Astrocyte of the spinal cord (primary cell): ENCODE measurements at regions not wholly inside any gene's neighbourhood (a gene's known extent, or its start where the extent isn't known, plus 50 kb on each side); places are given as distances from the start of the nearest gene placed in this dataset.

Experiments used
- DNase-seq: peaks from one replicate; pipeline ENCODE4 v3.0.0; 2011; ENCODE audit warnings: low read depth, low spot score
- H3K4me3 ChIP-seq: 2 replicates; pipeline ENCODE4 v1.5.1; 2011; ENCODE audit warnings: low read depth, mild to moderate bottlenecking, low read length, moderate library complexity
- in situ Hi-C: cut with HindIII; loops from 2 replicates; pipeline ENCODE4 v1.10.0; 2017; ENCODE audit warnings: low sequenced_read_pairs
- TF ChIP-seq, protein P1 (sequence below): IDR thresholded peaks from 2 replicates; pipeline ENCODE4 v1.5.1; 2012; ENCODE audit warnings: low read depth, mild to moderate bottlenecking, low read length, inconsistent platforms

DNA sequence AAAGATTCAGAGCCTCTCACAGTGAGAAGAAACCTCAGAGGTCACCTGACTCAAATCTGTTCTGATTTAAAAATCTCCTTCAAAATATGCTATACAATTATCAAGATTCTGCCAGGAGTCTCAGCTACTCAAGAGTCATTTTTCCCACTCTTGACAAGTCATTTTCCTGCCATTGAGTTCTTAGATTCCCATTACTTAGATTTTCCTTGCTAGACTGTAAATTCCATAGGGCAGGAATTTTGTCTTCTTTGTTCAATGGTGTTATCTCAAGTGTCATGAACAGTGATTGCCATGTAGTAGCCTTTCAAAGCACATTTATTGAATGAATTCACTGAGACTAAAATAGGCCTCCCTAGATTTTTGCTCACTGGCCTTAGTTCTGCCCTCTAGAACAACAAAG, 95.9 kb downstream of the PCTP start:
- no peak for DNase-seq
- TF ChIP-seq, protein P1, sequence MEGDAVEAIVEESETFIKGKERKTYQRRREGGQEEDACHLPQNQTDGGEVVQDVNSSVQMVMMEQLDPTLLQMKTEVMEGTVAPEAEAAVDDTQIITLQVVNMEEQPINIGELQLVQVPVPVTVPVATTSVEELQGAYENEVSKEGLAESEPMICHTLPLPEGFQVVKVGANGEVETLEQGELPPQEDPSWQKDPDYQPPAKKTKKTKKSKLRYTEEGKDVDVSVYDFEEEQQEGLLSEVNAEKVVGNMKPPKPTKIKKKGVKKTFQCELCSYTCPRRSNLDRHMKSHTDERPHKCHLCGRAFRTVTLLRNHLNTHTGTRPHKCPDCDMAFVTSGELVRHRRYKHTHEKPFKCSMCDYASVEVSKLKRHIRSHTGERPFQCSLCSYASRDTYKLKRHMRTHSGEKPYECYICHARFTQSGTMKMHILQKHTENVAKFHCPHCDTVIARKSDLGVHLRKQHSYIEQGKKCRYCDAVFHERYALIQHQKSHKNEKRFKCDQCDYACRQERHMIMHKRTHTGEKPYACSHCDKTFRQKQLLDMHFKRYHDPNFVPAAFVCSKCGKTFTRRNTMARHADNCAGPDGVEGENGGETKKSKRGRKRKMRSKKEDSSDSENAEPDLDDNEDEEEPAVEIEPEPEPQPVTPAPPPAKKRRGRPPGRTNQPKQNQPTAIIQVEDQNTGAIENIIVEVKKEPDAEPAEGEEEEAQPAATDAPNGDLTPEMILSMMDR, result no peak
- H3K4me3 ChIP-seq, result no peak overlapping the region
- in situ Hi-C loops, result no loop called here

DNA sequence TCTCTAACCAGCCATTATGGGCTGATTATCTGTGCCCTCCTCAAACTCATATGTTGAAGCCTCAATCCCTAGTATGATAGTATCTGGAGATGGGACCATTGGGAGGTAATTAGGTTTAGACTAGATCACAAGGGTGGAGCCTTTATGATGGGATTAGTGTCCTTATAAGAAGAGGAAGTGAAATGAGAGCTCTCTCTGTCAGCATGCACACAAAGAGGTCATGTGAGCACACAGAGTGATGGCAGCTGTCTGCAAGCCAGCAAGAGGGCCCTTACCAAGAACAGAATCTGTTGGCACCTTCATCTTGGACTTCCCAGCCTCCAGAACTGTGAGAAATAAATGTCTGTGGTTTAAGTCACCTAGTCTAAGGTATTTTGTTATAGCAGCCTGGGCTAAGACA, 101.9 kb downstream of the PCTP start:
- TF ChIP-seq, protein P1, result no peak
- DNase-seq, result no peak
- H3K4me3 ChIP-seq, result no peak overlapping the region
- in situ Hi-C loops, result no loop called here

GRCh38 chr17:55859301-55859795, 108.5 kb downstream of the PCTP start:
- in situ Hi-C loops, result no loop called here

DNA sequence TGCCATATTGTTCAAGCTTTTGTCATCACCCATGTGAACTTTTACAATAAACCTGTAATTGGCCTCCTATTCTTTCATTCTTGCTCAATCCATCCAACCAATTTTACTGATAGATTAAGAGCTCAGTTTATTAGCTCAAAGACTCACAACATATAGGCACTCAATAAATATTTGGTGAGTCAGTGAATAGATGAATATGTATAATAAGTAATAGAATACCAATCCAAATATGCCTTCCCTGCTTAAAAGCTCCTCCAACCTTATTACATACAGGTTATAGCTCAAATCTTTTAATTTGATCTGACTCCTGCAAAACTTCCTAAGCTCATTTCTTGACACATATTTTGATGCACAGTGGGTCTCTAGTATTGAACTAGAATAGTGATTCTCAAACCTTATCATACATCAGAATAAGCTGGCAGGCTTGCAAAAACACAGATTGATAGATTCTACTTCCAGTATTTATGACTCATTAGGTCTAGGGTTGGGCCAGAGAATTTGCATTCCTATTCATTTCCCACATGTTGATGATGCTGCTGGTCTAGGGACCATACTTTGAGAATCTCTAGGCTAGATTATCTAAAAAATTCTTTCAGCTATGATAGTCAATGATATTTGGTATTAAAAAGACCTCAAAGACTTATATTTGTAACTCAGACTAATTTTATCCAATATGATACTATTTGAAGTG, 114.4 kb downstream of the PCTP start:
- no peak overlapping the region for H3K4me3 ChIP-seq
- no peak for DNase-seq
- in situ Hi-C loops, result no loop called here
- TF ChIP-seq, protein P1, result no peak

More at GRCh38 chr17:55859301-55859795, 108.5 kb downstream of the PCTP start:
- TF ChIP-seq, protein P1, result no peak
- H3K4me3 ChIP-seq, result no peak overlapping the region
- no peak for DNase-seq

DNA sequence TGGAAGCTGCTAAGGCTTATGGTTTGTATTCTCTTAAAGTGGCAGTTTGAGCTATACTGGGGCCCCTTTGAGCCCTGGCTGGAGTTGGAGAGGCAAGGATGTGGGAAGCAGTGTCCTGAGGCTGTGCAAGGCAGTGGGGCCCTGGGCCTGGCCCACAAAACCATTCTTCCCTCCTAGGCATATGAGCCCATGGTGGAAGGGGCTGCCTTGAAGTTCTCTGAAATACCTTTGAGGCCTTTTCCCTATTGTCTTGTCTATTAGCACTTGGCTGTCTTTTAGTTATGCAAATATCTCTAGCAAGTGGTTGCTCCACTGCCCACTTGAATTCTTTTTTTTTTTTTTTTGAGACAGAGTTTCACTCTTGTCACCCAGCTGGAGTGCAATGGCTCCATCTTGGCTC, 119.2 kb downstream of the PCTP start:
- no peak overlapping the region for H3K4me3 ChIP-seq
- DNase-seq, result no peak
- in situ Hi-C loops, result no loop called here
- TF ChIP-seq, protein P1, result no peak

- TF ChIP-seq, protein P1, result no peak
- in situ Hi-C loops, result no loop called here
- no peak for DNase-seq
- no peak overlapping the region for H3K4me3 ChIP-seq
Measured at GRCh38 chr17:55872374-55872773, 121.5 kb downstream of the PCTP start.
